22Rv1 (cell line): ENCODE measurements at regions not wholly inside any gene's neighbourhood (a gene's known extent, or its start where the extent isn't known, plus 50 kb on each side); places are given as distances from the start of the nearest gene placed in this dataset.

Experiments used
- CTCF ChIP-seq: fragments of 450-650 bp; IDR thresholded peaks from 2 replicates; pipeline ENCODE4 v1.5.1; 2017; ENCODE audit warnings: mild to moderate bottlenecking
- ZFX ChIP-seq: fragments of 450-650 bp; IDR thresholded peaks from 2 replicates; pipeline ENCODE4 v1.6.1; 2017; ENCODE audit warnings: antibody characterized with exemption, borderline replicate concordance

- TF ChIP-seq CTCF (no peak), ZFX (no peak)
Measured at GRCh38 chr16:85519540-85520231, 93.4 kb upstream of the GSE1 start.
